H9 (cell line): ENCODE measurements at regions not wholly inside any gene's neighbourhood (a gene's known extent, or its start where the extent isn't known, plus 50 kb on each side); places are given as distances from the start of the nearest gene placed in this dataset.

Experiments
- DNase-seq: peaks from one replicate; pipeline ENCODE4 v3.0.0-alpha.2; 2017
- H2AFZ ChIP-seq: one replicate; pipeline ENCODE4 v1.6.1; 2013; ENCODE audit warnings: mild to moderate bottlenecking, low read length, control low read depth, moderate library complexity
- H2AK5ac ChIP-seq: 2 replicates; pipeline ENCODE4 v1.6.1; 2013; ENCODE audit warnings: low read length, control low read depth, mixed read lengths; ENCODE audit not compliant: insufficient read length
- H2BK120ac ChIP-seq: one replicate; pipeline ENCODE4 v1.6.1; 2013; ENCODE audit warnings: low read depth, mild to moderate bottlenecking, low read length, control low read depth, inconsistent platforms; ENCODE audit not compliant: poor library complexity, severe bottlenecking
- H2BK12ac ChIP-seq: 2 replicates; pipeline ENCODE4 v1.6.1; 2013; ENCODE audit warnings: low read length, control low read depth, mixed read lengths, low read depth; ENCODE audit not compliant: insufficient read length
- H2BK15ac ChIP-seq: 2 replicates; pipeline ENCODE4 v1.6.1; 2013; ENCODE audit warnings: low read depth, low read length, control low read depth
- H2BK20ac ChIP-seq: one replicate; pipeline ENCODE4 v1.6.1; 2013; ENCODE audit warnings: low read depth, mild to moderate bottlenecking, low read length, control low read depth, inconsistent platforms; ENCODE audit not compliant: poor library complexity, severe bottlenecking
- H2BK5ac ChIP-seq: 2 replicates; pipeline ENCODE4 v1.6.1; 2013; ENCODE audit warnings: low read length, control low read depth, mixed read lengths; ENCODE audit not compliant: insufficient read length
- H3K14ac ChIP-seq: 2 replicates; pipeline ENCODE4 v1.6.1; 2013; ENCODE audit warnings: low read length, control low read depth; ENCODE audit not compliant: insufficient read depth
- H3K18ac ChIP-seq: 2 replicates; pipeline ENCODE4 v1.6.1; 2013; ENCODE audit warnings: low read depth, mild to moderate bottlenecking, mixed read lengths, low read length, control low read depth; ENCODE audit not compliant: insufficient read length
- H3K23ac ChIP-seq: 2 replicates; pipeline ENCODE4 v1.6.1; 2013; ENCODE audit warnings: low read length, control low read depth, mixed read lengths, low read depth; ENCODE audit not compliant: insufficient read length
- H3K23me2 ChIP-seq: 2 replicates; pipeline ENCODE4 v1.6.1; 2013; ENCODE audit warnings: low read depth, mild to moderate bottlenecking, mixed read lengths, low read length, control low read depth; ENCODE audit not compliant: insufficient read length, poor library complexity, severe bottlenecking
- H3K27ac ChIP-seq: 2 replicates; pipeline ENCODE4 v1.5.1; 2013; ENCODE audit warnings: low read length, control low read depth, mixed read lengths, low read depth; ENCODE audit not compliant: insufficient read length
- H3K27me3 ChIP-seq: 2 replicates; pipeline ENCODE4 v1.6.1; 2013; ENCODE audit warnings: low read length, control low read depth, inconsistent platforms; ENCODE audit not compliant: insufficient read depth
- H3K4ac ChIP-seq: 2 replicates; pipeline ENCODE4 v1.6.1; 2013; ENCODE audit warnings: low read depth, mild to moderate bottlenecking, control low read depth, inconsistent platforms, low read length, moderate library complexity
- H3K4me1 ChIP-seq: 2 replicates; pipeline ENCODE4 v1.6.1; 2013; ENCODE audit warnings: low read length, control low read depth, inconsistent platforms; ENCODE audit not compliant: insufficient read depth
- H3K4me2 ChIP-seq: 2 replicates; pipeline ENCODE4 v1.6.1; 2013; ENCODE audit warnings: low read length, control low read depth, mixed read lengths; ENCODE audit not compliant: insufficient read length, insufficient read depth
- H3K56ac ChIP-seq: 2 replicates; pipeline ENCODE4 v1.6.1; 2013; ENCODE audit warnings: low read depth, mild to moderate bottlenecking, mixed read lengths, low read length, control low read depth; ENCODE audit not compliant: insufficient read length
- H3K79me1 ChIP-seq: 2 replicates; pipeline ENCODE4 v1.6.1; 2013; ENCODE audit warnings: low read depth, mild to moderate bottlenecking, moderate library complexity, low read length, control low read depth, inconsistent platforms; ENCODE audit not compliant: insufficient read depth, poor library complexity, severe bottlenecking
- H3K79me2 ChIP-seq: 2 replicates; pipeline ENCODE4 v1.6.1; 2013; ENCODE audit warnings: low read length, control low read depth, inconsistent platforms; ENCODE audit not compliant: insufficient read depth
- H3K9ac ChIP-seq: 2 replicates; pipeline ENCODE4 v1.6.1; 2013; ENCODE audit warnings: low read length, control low read depth, mixed read lengths; ENCODE audit not compliant: insufficient read length; ENCODE audit errors: extremely low read depth
- H3K9me3 ChIP-seq: one replicate; pipeline ENCODE4 v1.6.1; 2013; ENCODE audit warnings: low read depth, low read length, inconsistent platforms; ENCODE audit not compliant: control insufficient read depth
- H3T11ph ChIP-seq: one replicate; pipeline ENCODE4 v1.6.1; 2013; ENCODE audit warnings: mild to moderate bottlenecking, low read length, control low read depth, inconsistent platforms
- H4K20me1 ChIP-seq: one replicate; pipeline ENCODE4 v1.6.1; 2013; ENCODE audit not compliant: control insufficient read depth, insufficient read length, insufficient read depth
- H4K5ac ChIP-seq: 2 replicates; pipeline ENCODE4 v1.6.1; 2013; ENCODE audit warnings: low read depth, mild to moderate bottlenecking, mixed read lengths, low read length, control low read depth; ENCODE audit not compliant: insufficient read length
- H4K8ac ChIP-seq: replicated peaks from 2 replicates; pipeline ENCODE4 v1.6.1; 2013; ENCODE audit warnings: low read length, control low read depth, mixed read lengths, low read depth; ENCODE audit not compliant: insufficient read length
- H4K91ac ChIP-seq: 2 replicates; pipeline ENCODE4 v1.6.1; 2013; ENCODE audit warnings: low read depth, mild to moderate bottlenecking, moderate library complexity, mixed read lengths, low read length, control low read depth; ENCODE audit not compliant: insufficient read length
- H3K27ac Mint-ChIP-seq, 3 experiments: 2 replicates in 2 of 3; 3 replicates in 1 of 3; pipeline ENCODE4 v1.8.0; 2020 to 2021; ENCODE audit warnings: mixed read lengths in 3 of 3, mild to moderate bottlenecking in 1 of 3, moderate library complexity in 1 of 3
- H3K27me3 Mint-ChIP-seq: 2 replicates; pipeline ENCODE4 v1.8.0; 2021; ENCODE audit warnings: low read depth, mild to moderate bottlenecking, moderate library complexity, mixed read lengths
- H3K36me3 Mint-ChIP-seq, 3 experiments: 2 replicates in 2 of 3; 3 replicates in 1 of 3; pipeline ENCODE4 v1.8.0; 2020 to 2021; ENCODE audit warnings: low read depth in 3 of 3, mixed read lengths in 3 of 3; ENCODE audit not compliant: insufficient read depth in 1 of 3
- H3K4me1 Mint-ChIP-seq, 2 experiments: 2 replicates each; pipeline ENCODE4 v1.8.0; 2020; ENCODE audit warnings: mixed read lengths in 2 of 2
- H3K4me3 Mint-ChIP-seq, 2 experiments: 2 replicates in 1 of 2; 3 replicates in 1 of 2; pipeline ENCODE4 v1.8.0; 2020 to 2021; ENCODE audit warnings: mild to moderate bottlenecking in 2 of 2, mixed read lengths in 2 of 2, moderate library complexity in 1 of 2
- H3K9me3 Mint-ChIP-seq, 2 experiments: 2 replicates in 1 of 2; 3 replicates in 1 of 2; pipeline ENCODE4 v1.8.0; 2020; ENCODE audit warnings: mild to moderate bottlenecking in 2 of 2, mixed read lengths in 2 of 2, moderate library complexity in 1 of 2
- CTCF ChIP-seq: fragments of 200-600 bp; sonication (generic); conservative IDR thresholded peaks from 3 replicates; pipeline ENCODE4 v1.8.0; 2021; ENCODE audit warnings: antibody characterized with exemption, mild to moderate bottlenecking
- WGBS: extraction: QIAGEN DNeasy Blood & Tissue Kit; methylation state at CpG from one replicate; pipeline ENCODE4 v1.1.7; 2013; ENCODE audit warnings: missing lambda C conversion rate, low lambda C conversion rate, mixed read lengths; ENCODE audit not compliant: insufficient read length; ENCODE audit errors: extremely low coverage; 5-methylcytosine and 5-hydroxymethylcytosine counted together

- H2BK15ac ChIP-seq = no peak overlapping the region
- no peaks in the 10 kb centered on the region for H3K27me3 ChIP-seq
- no peak overlapping the region for H2BK12ac ChIP-seq
- H3K4me1 ChIP-seq = peaks cover 5% of the 10 kb centered on the region; the same call in 1 of the 2 replicates
- H3K79me2 ChIP-seq = no peaks in the 10 kb centered on the region
- Mint-ChIP-seq H3K4me3 (peak overlapping the region in 1 of 2 experiments; percentile 50; a peak in 1 of 5 replicates), H3K9me3 (no peaks in the 10 kb centered on the region), H3K27me3 (peaks cover 7% of the 10 kb centered on the region), H3K36me3 (no peaks in the 10 kb centered on the region), H3K4me1 (peaks cover 49 to 56% of the 10 kb centered on the region in 2 experiments), H3K27ac (peak overlapping the region; percentile 77 to 94 (median 88); a peak in 6 of 7 replicates)
- no peak overlapping the region for H3K18ac ChIP-seq
- no peak overlapping the region for H4K5ac ChIP-seq
- no peak overlapping the region for H3T11ph ChIP-seq
- H2BK20ac ChIP-seq = no peak overlapping the region
- no peak overlapping the region for H3K23ac ChIP-seq
- peak overlapping the region; percentile 24 for H3K4me2 ChIP-seq
- no peak overlapping the region for H4K8ac ChIP-seq
- DNase-seq = peak; percentile 86
- H2AK5ac ChIP-seq = no peak overlapping the region
- no peak overlapping the region for H2BK5ac ChIP-seq
- no peaks in the 10 kb centered on the region for H3K23me2 ChIP-seq
- H4K20me1 ChIP-seq = no peaks in the 10 kb centered on the region
- no CpG with 5 or more reads among the region's 11 CpGs for WGBS
- H3K9ac ChIP-seq = no peak overlapping the region
- no peak overlapping the region for H2AFZ ChIP-seq
- H4K91ac ChIP-seq = no peak overlapping the region
- H3K79me1 ChIP-seq = no peaks in the 10 kb centered on the region
- H3K27ac ChIP-seq = peak overlapping the region; percentile 39
- H3K9me3 ChIP-seq = no peaks in the 10 kb centered on the region
- no peak for TF ChIP-seq CTCF
- peak overlapping the region; percentile 1 for H3K14ac ChIP-seq
- H3K56ac ChIP-seq = no peak overlapping the region
- no peak overlapping the region for H2BK120ac ChIP-seq
- H3K4ac ChIP-seq = no peak overlapping the region
Observed at GRCh38 chr11:45091563-45092403, 54.7 kb upstream of the PRDM11 start.
